HEK293 (cell line): ENCODE measurements at regions not wholly inside any gene's neighbourhood (a gene's known extent, or its start where the extent isn't known, plus 50 kb on each side); places are given as distances from the start of the nearest gene placed in this dataset.

ENCODE experiments used
- CTCF ChIA-PET: fragments of 350-600 bp; formaldehyde crosslinking; extraction: SDS; loops from one replicate; lab custom pipeline; 2021; ENCODE audit warnings: antibody characterized with exemption; lab: Yijun Ruan, JAX
- POLR2A ChIA-PET: fragments of 300-600 bp; formaldehyde crosslinking; extraction: SDS; loops from one replicate; lab custom pipeline; 2020; ENCODE audit warnings: antibody characterized with exemption, inconsistent platforms; lab: Yijun Ruan, JAX
- H3K27ac ChIP-seq: fragments of 200-500 bp; sonication (Bioruptor generic); 2 replicates; pipeline ENCODE4 v1.5.1; 2014; ENCODE audit warnings: low read depth, low read length, control low read depth, inconsistent platforms; ENCODE audit errors: extremely low read depth
- H3K36me3 ChIP-seq, 2 experiments: fragments of 200-500 bp in 1 of 2; sonication (Bioruptor generic) in 1 of 2; 1 replicate in 1 of 2; 2 replicates in 1 of 2; pipeline ENCODE4 v1.5.1; 2014 to 2017; ENCODE audit warnings: inconsistent platforms in 2 of 2, low read length in 2 of 2; ENCODE audit not compliant: control insufficient read depth in 2 of 2, insufficient read depth in 1 of 2
- H3K4me1 ChIP-seq: fragments of 200-500 bp; sonication (Bioruptor generic); 2 replicates; pipeline ENCODE4 v1.5.1; 2014; ENCODE audit warnings: mild to moderate bottlenecking, low read length, inconsistent platforms; ENCODE audit not compliant: control insufficient read depth, insufficient read depth
- H3K4me3 ChIP-seq: 2 replicates; pipeline ENCODE4 v1.5.1; 2011; ENCODE audit warnings: low read depth, mild to moderate bottlenecking, control low read depth, low read length, moderate library complexity
- H3K9me3 ChIP-seq: fragments of 200-500 bp; sonication (Bioruptor generic); 2 replicates; pipeline ENCODE4 v1.5.1; 2014; ENCODE audit warnings: low read depth, low read length, inconsistent platforms; ENCODE audit not compliant: control insufficient read depth, insufficient read depth
- KLF10 ChIP-seq: fragments of 450-650 bp; IDR thresholded peaks from 2 replicates; pipeline ENCODE4 v1.5.1; 2018; ENCODE audit warnings: missing biosample characterization, mild to moderate bottlenecking, missing genetic modification characterization
- KLF9 ChIP-seq: fragments of 450-650 bp; formaldehyde crosslinking; IDR thresholded peaks from 2 replicates; pipeline ENCODE4 v1.5.1; 2016; ENCODE audit warnings: missing biosample characterization, missing genetic modification characterization, low read depth
- SETDB1 ChIP-seq: IDR thresholded peaks from one replicate; pipeline ENCODE4 v1.6.1; 2017; ENCODE audit warnings: mild to moderate bottlenecking, low read length, moderate library complexity, mixed read lengths; ENCODE audit not compliant: insufficient read length
- SP2 ChIP-seq: fragments of 450-650 bp; formaldehyde crosslinking; IDR thresholded peaks from 2 replicates; pipeline ENCODE4 v1.5.1; 2016; ENCODE audit warnings: missing biosample characterization, missing genetic modification characterization
- YY2 ChIP-seq: fragments of 450-650 bp; formaldehyde crosslinking; IDR thresholded peaks from 2 replicates; pipeline ENCODE4 v1.5.1; 2016; ENCODE audit warnings: missing biosample characterization, missing genetic modification characterization
- ZBTB20 ChIP-seq: fragments of 450-650 bp; formaldehyde crosslinking; IDR thresholded peaks from 2 replicates; pipeline ENCODE4 v1.5.1; 2016; ENCODE audit warnings: missing biosample characterization, missing genetic modification characterization
- ZFHX2 ChIP-seq: fragments of 450-650 bp; formaldehyde crosslinking; conservative IDR thresholded peaks from 2 replicates; pipeline ENCODE4 v1.5.1; 2016; ENCODE audit warnings: missing biosample characterization, missing genetic modification characterization
- ZIC2 ChIP-seq: fragments of 450-650 bp; formaldehyde crosslinking; IDR thresholded peaks from 2 replicates; pipeline ENCODE4 v1.5.1; 2016; ENCODE audit warnings: missing biosample characterization, missing genetic modification characterization
- ZNF140 ChIP-seq: fragments of 450-650 bp; formaldehyde crosslinking; IDR thresholded peaks from 2 replicates; pipeline ENCODE4 v1.5.1; 2016; ENCODE audit warnings: missing biosample characterization, missing genetic modification characterization
- ZNF202 ChIP-seq: fragments of 450-650 bp; formaldehyde crosslinking; IDR thresholded peaks from 2 replicates; pipeline ENCODE4 v1.5.1; 2016; ENCODE audit warnings: missing biosample characterization, missing genetic modification characterization, borderline replicate concordance
- ZNF211 ChIP-seq: fragments of 450-650 bp; formaldehyde crosslinking; IDR thresholded peaks from 2 replicates; pipeline ENCODE4 v1.5.1; 2016; ENCODE audit warnings: low read depth, missing biosample characterization, missing genetic modification characterization
- ZNF214 ChIP-seq: fragments of 450-650 bp; formaldehyde crosslinking; IDR thresholded peaks from 2 replicates; pipeline ENCODE4 v1.5.1; 2017; ENCODE audit warnings: missing biosample characterization, mild to moderate bottlenecking, missing genetic modification characterization, borderline replicate concordance
- ZNF23 ChIP-seq: fragments of 450-650 bp; formaldehyde crosslinking; IDR thresholded peaks from 2 replicates; pipeline ENCODE4 v1.5.1; 2016; ENCODE audit warnings: missing biosample characterization, missing genetic modification characterization, borderline replicate concordance
- ZNF302 ChIP-seq: fragments of 450-650 bp; formaldehyde crosslinking; IDR thresholded peaks from 2 replicates; pipeline ENCODE4 v1.5.1; 2016; ENCODE audit warnings: missing biosample characterization, missing genetic modification characterization, low read depth
- ZNF37A ChIP-seq: fragments of 450-650 bp; IDR thresholded peaks from 2 replicates; pipeline ENCODE4 v1.5.1; 2018; ENCODE audit warnings: missing biosample characterization, missing genetic modification characterization
- ZNF416 ChIP-seq: fragments of 450-650 bp; formaldehyde crosslinking; IDR thresholded peaks from 2 replicates; pipeline ENCODE4 v1.5.1; 2016; ENCODE audit warnings: missing biosample characterization, missing genetic modification characterization
- ZNF518A ChIP-seq: fragments of 450-650 bp; formaldehyde crosslinking; conservative IDR thresholded peaks from 2 replicates; pipeline ENCODE4 v1.5.1; 2016; ENCODE audit warnings: low read depth, missing biosample characterization, missing genetic modification characterization
- ZNF529 ChIP-seq: fragments of 450-650 bp; formaldehyde crosslinking; IDR thresholded peaks from 2 replicates; pipeline ENCODE4 v1.5.1; 2017; ENCODE audit warnings: missing genetic modification characterization, missing biosample characterization; ENCODE audit not compliant: insufficient replicate concordance
- ZNF555 ChIP-seq: fragments of 450-650 bp; formaldehyde crosslinking; conservative IDR thresholded peaks from 2 replicates; pipeline ENCODE4 v1.5.1; 2017; ENCODE audit warnings: missing biosample characterization, mild to moderate bottlenecking, missing genetic modification characterization, inconsistent platforms
- ZNF561 ChIP-seq: fragments of 450-650 bp; IDR thresholded peaks from 2 replicates; pipeline ENCODE4 v1.5.1; 2018; ENCODE audit warnings: missing biosample characterization, missing genetic modification characterization, borderline replicate concordance
- ZNF585B ChIP-seq: fragments of 450-650 bp; formaldehyde crosslinking; IDR thresholded peaks from 2 replicates; pipeline ENCODE4 v1.5.1; 2016; ENCODE audit warnings: missing biosample characterization, missing genetic modification characterization
- ZNF596 ChIP-seq: fragments of 450-650 bp; IDR thresholded peaks from 2 replicates; pipeline ENCODE4 v1.5.0; 2018; ENCODE audit warnings: missing biosample characterization, mild to moderate bottlenecking, missing genetic modification characterization, moderate library complexity
- ZNF621 ChIP-seq: fragments of 450-650 bp; formaldehyde crosslinking; IDR thresholded peaks from 2 replicates; pipeline ENCODE4 v1.5.1; 2017; ENCODE audit warnings: missing biosample characterization, missing genetic modification characterization
- ZNF677 ChIP-seq: fragments of 450-650 bp; IDR thresholded peaks from 2 replicates; pipeline ENCODE4 v1.5.0; 2018; ENCODE audit warnings: missing biosample characterization, mild to moderate bottlenecking, missing genetic modification characterization, moderate library complexity
- ZXDB ChIP-seq: fragments of 450-650 bp; formaldehyde crosslinking; IDR thresholded peaks from 2 replicates; pipeline ENCODE4 v1.5.1; 2016; ENCODE audit warnings: missing biosample characterization, missing genetic modification characterization
- TF ChIP-seq, protein P1 (sequence below): fragments of 450-650 bp; formaldehyde crosslinking; IDR thresholded peaks from 2 replicates; pipeline ENCODE4 v1.5.1; 2016; ENCODE audit warnings: missing biosample characterization, missing genetic modification characterization

DNA sequence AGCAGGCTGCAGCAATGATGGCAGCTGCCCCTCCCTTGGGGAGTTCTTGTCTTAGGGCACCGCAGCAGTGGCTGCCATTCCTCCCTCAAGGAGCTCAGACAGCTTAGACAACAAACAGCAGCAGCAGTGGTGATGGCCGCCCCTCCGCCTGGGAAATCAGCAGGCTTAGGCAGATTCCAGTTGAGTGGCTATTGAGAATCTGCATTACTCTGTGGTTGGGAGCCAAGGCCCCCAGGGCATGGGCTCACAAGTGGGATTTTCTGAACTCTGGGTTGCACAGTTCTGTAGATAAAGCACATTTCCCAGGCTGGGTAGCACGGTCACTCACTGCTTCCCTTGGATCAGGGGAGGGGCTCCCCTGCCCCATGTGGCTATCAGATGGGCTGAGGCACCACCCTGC, 1280.7 kb upstream of the TMPRSS15 start (continued):
- TF ChIP-seq ZNF302 (tag by site-specific recombination), result no peak

DNA sequence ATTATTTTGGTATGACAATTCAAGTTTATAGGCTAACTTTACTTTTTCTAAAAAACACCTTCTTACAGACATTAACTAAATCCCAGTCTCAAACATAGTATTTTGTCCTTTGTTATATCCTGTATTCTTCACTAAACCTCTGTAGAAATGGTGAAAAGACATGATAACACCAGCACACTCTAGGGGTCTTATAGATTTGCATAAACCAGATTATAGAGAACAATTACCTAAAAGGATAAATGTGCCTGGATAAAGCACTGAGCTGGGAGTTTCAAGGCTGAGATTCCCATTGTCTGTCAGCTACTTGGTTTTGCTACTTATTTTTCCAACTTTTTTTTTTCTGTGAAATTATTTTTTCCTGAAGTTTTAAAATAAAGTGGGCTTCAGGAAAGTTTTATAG, 1288.6 kb upstream of the TMPRSS15 start:
- H3K36me3 ChIP-seq, result no peaks in the 10 kb centered on the region
- no peaks in the 10 kb centered on the region for H3K4me1 ChIP-seq
- CTCF ChIA-PET, result interaction anchor here (0.9 kb wide), 1 partner anchor 184 kb away, joined by 4 read pairs; no protein-coding TSS in a partner anchor
- no peak overlapping the region for H3K27ac ChIP-seq
- no peaks in the 10 kb centered on the region for H3K9me3 ChIP-seq
- no peak overlapping the region for H3K4me3 ChIP-seq
- POLR2A ChIA-PET, result no interaction called here
- TF ChIP-seq ZNF555 (tag by site-specific recombination), result no peak

DNA sequence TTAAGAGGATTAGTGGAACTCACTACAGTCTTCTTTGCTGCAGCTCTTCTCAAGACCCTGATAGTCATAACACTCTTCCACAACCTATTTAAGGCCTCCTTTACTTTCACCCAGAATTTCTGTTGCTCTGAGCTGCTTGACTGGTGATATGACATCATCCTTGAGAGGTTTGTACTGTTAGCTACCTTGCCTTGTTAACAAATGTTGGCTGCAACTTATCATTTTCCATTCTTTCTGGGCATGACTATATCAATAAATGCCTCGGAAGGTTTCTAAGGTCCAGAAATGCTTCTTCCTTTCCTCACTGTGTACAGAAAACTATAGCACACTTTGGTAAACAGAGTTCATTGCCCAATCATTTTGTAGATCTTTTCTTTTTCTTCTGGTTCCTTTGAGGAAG, 1292.2 kb upstream of the TMPRSS15 start:
- Histone ChIP-seq H3K4me3 (no peak overlapping the region), H3K36me3 (no peaks in the 10 kb centered on the region), H3K4me1 (no peaks in the 10 kb centered on the region), H3K9me3 (no peaks in the 10 kb centered on the region), H3K27ac (no peak overlapping the region)
- ChIA-PET POLR2A (no interaction called here), CTCF (no interaction called here)
- no peak for TF ChIP-seq KLF9 (tag by site-specific recombination)
- TF ChIP-seq ZNF621 (tag by site-specific recombination), result no peak
- TF ChIP-seq ZFHX2, result no peak
- TF ChIP-seq ZNF23 (tag by site-specific recombination), result no peak
- no peak for TF ChIP-seq ZNF211 (tag by site-specific recombination)
- no peak for TF ChIP-seq ZBTB20 (tag by site-specific recombination)
- no peak for TF ChIP-seq ZNF416 (tag by site-specific recombination)
- TF ChIP-seq YY2 (tag by site-specific recombination), result no peak
- no peak for TF ChIP-seq ZNF561 (tag by site-specific recombination)
- TF ChIP-seq ZNF596 (tag by site-specific recombination), result no peak
- TF ChIP-seq ZNF302 (tag by site-specific recombination), result no peak
- no peak for TF ChIP-seq KLF10 (tag by site-specific recombination)
- TF ChIP-seq, protein P1, sequence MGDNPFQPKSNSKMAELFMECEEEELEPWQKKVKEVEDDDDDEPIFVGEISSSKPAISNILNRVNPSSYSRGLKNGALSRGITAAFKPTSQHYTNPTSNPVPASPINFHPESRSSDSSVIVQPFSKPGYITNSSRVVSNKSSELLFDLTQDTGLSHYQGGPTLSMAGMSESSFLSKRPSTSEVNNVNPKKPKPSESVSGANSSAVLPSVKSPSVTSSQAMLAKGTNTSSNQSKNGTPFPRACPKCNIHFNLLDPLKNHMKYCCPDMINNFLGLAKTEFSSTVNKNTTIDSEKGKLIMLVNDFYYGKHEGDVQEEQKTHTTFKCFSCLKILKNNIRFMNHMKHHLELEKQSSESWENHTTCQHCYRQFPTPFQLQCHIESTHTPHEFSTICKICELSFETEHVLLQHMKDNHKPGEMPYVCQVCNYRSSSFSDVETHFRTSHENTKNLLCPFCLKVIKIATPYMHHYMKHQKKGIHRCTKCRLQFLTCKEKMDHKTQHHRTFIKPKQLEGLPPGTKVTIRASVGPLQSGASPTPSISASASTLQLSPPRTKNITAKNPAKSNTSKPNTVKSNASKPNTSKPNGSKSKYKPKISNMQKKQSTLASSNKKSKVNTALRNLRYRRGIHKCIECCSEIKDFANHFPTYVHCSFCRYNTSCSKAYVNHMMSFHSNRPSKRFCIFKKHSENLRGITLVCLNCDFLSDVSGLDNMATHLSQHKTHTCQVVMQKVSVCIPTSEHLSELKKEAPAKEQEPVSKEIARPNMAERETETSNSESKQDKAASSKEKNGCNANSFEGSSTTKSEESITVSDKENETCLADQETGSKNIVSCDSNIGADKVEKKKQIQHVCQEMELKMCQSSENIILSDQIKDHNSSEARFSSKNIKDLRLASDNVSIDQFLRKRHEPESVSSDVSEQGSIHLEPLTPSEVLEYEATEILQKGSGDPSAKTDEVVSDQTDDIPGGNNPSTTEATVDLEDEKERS (tag by site-specific recombination), result no peak
- no peak for TF ChIP-seq ZNF214 (tag by site-specific recombination)
- TF ChIP-seq SP2 (tag by site-specific recombination), result no peak
- no peak for TF ChIP-seq ZXDB (tag by site-specific recombination)
- no peak for TF ChIP-seq ZNF585B (tag by site-specific recombination)
- no peak for TF ChIP-seq ZNF677
- TF ChIP-seq ZIC2 (tag by site-specific recombination), result no peak

GRCh38 chr21:19700476-19700875, 1296.9 kb upstream of the TMPRSS15 start:
- Histone ChIP-seq H3K4me1 (no peaks in the 10 kb centered on the region), H3K4me3 (no peak overlapping the region), H3K36me3 (no peaks in the 10 kb centered on the region), H3K9me3 (no peaks in the 10 kb centered on the region), H3K27ac (no peak overlapping the region)
- POLR2A ChIA-PET, result no interaction called here
- CTCF ChIA-PET, result no interaction called here
- TF ChIP-seq ZNF37A (tag by site-specific recombination) (no peak), ZNF202 (tag by site-specific recombination) (no peak), ZNF529 (tag by site-specific recombination) (no peak), SETDB1 (no peak), ZNF518A (no peak), ZNF140 (tag by site-specific recombination) (no peak)
